ENCODE measurements at regions not wholly inside any gene's neighbourhood (a gene's known extent, or its start where the extent isn't known, plus 50 kb on each side); places are given as distances from the start of the nearest gene placed in this dataset.

- no peak overlapping the region for H3K18ac ChIP-seq (ENCODE audit: low read depth, low read length)
- H2BK20ac ChIP-seq (ENCODE audit: low read depth, low read length): no peak overlapping the region
- H3K9ac ChIP-seq (ENCODE audit: low read depth, low read length): no peak overlapping the region
- no TSS peak for BruUV-seq (replicated peaks)
- no peak overlapping the region for H2AK5ac ChIP-seq (ENCODE audit: low read depth, low read length)
- no peak overlapping the region for H3K14ac ChIP-seq (replicated peaks; ENCODE audit: low read depth, low read length)
- H3K27ac ChIP-seq (ENCODE audit: insufficient read depth, low read length): no peak overlapping the region
- in situ Hi-C loops (cut with MboI; ENCODE audit: low sequenced_read_pairs): no loop called here
- H2BK120ac ChIP-seq (ENCODE audit: low read depth, low read length): no peak overlapping the region
- no peaks in the 10 kb centered on the region for H3K27me3 ChIP-seq (ENCODE audit: control insufficient read depth, insufficient read depth, low read length)
- no peak overlapping the region for H2AFZ ChIP-seq (replicated peaks; ENCODE audit: low read length, poor library complexity)
- dilution Hi-C loops (cut with HindIII; ENCODE audit: low sequenced_read_pairs, unreplicated experiment): no loop called here
- no peak overlapping the region for H2AK9ac ChIP-seq (replicated peaks; ENCODE audit: low read depth, low read length, poor library complexity)
- no peak overlapping the region for H3K56ac ChIP-seq (ENCODE audit: extremely low read depth, insufficient read depth, low read length)
- CTCF ChIA-PET: no interaction called here
- intact Hi-C loops (cut with micrococcal nuclease): no loop called here
- no peaks in the 10 kb centered on the region for H3K36me3 ChIP-seq (ENCODE audit: control insufficient read depth, insufficient read depth, low read length)
- H4K5ac ChIP-seq (ENCODE audit: low read depth, low read length): no peak overlapping the region
- H2BK15ac ChIP-seq (ENCODE audit: low read depth, low read length): no peak overlapping the region
- H2BK5ac ChIP-seq (ENCODE audit: low read depth, low read length, poor library complexity, severe bottlenecking): no peak overlapping the region
- no peak overlapping the region for H3K4me2 ChIP-seq (ENCODE audit: low read depth, low read length)
- H3K4ac ChIP-seq (ENCODE audit: low read depth, low read length): no peak overlapping the region
- TF ChIP-seq POLR2A (IDR thresholded peaks at IDR 0.05; ENCODE audit: low read depth, low read length): no peak
- TF ChIP-seq MAZ (IDR thresholded peaks at IDR 0.05; ENCODE audit: borderline replicate concordance, low read depth, low read length): no peak
- no peak for TF ChIP-seq ELK1 (IDR thresholded peaks at IDR 0.05; ENCODE audit: borderline replicate concordance, low read depth, low read length)
- TF ChIP-seq MXI1 (IDR thresholded peaks at IDR 0.05; ENCODE audit: borderline replicate concordance, low read depth, low read length): no peak
- POLR2A ChIA-PET (ENCODE audit: unreplicated experiment): no interaction called here
- H3K4me3 ChIP-seq (ENCODE audit: insufficient read depth, low read depth, low read length): no peak overlapping the region
- no peak overlapping the region; the same call in 1 of the 2 replicates for H3K23ac ChIP-seq (ENCODE audit: low read depth, low read length)
- ATAC-seq (ENCODE audit: low read depth) (no peak), DNase-seq (no peak)
- H4K91ac ChIP-seq (ENCODE audit: insufficient read depth, low read depth, low read length): no peak overlapping the region
- H3K79me1 ChIP-seq (ENCODE audit: low read depth in 1 of 2, low read length in 2 of 2): no peaks in the 10 kb centered on the region
- H4K8ac ChIP-seq (ENCODE audit: low read depth in 2 of 2, low read length in 2 of 2): no peak overlapping the region
- H3K9me1 ChIP-seq (ENCODE audit: insufficient read depth, low read length): no peaks in the 10 kb centered on the region; the same call in 1 of the 2 replicates
- H3K4me1 ChIP-seq (ENCODE audit: control insufficient read depth, insufficient read depth, low read length): peaks cover 6% of the 10 kb centered on the region
- no peaks in the 10 kb centered on the region for H3K9me3 ChIP-seq (ENCODE audit: control insufficient read depth, insufficient read depth, low read length)
- H4K20me1 ChIP-seq (ENCODE audit: insufficient read depth, low read length): no peaks in the 10 kb centered on the region
Observed at GRCh38 chr2:20555954-20556353, 94.9 kb downstream of the HS1BP3 start.
